Hindlimb muscle (tissue), 1 donor: ENCODE measurements at regions not wholly inside any gene's neighbourhood (a gene's known extent, or its start where the extent isn't known, plus 50 kb on each side); places are given as distances from the start of the nearest gene placed in this dataset.

Experiments
- DNase-seq: peaks from one replicate; pipeline ENCODE4 v3.0.0-alpha.2; 2013

DNA sequence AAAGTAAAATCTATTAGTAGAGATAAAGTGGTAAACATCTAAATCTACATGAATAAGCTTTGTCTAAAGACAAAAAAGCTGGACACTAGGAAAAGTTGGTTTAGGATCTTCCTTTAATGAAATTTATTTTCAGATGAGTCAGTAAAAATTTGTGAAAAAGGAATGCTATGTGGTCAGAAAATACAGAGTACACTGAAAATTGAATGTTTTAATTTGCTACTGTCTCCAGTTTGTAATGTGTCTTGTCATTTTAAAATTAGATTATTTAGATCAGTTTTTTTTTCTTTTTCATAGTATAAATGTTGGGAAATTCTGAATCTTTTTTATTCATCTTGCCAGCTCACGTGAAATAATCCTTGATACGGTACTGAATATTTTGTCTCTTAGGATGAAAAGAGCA lies 56.9 kb downstream of the SLITRK6 start:
- DNase-seq = no peak

DNA sequence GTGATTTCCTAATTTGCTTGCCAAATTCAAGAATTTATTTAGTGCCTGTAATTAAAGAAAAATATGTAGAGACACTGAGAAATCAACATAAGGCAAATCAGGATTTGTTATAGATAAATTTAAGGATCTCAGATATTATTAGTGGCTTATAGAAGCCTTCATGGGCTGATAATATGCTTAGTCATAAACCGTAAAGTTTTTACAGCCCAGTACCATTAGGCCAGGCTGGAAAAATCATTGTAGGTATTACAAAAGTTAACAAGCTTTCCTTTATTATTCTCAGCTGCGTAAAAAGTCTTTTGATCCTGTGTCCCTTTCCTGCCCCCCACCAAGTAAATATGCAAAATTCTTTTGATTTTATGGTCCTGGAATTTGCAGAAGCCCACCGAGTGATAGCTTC lies 58.2 kb downstream of the SLITRK6 start:
- DNase-seq = no peak

DNA sequence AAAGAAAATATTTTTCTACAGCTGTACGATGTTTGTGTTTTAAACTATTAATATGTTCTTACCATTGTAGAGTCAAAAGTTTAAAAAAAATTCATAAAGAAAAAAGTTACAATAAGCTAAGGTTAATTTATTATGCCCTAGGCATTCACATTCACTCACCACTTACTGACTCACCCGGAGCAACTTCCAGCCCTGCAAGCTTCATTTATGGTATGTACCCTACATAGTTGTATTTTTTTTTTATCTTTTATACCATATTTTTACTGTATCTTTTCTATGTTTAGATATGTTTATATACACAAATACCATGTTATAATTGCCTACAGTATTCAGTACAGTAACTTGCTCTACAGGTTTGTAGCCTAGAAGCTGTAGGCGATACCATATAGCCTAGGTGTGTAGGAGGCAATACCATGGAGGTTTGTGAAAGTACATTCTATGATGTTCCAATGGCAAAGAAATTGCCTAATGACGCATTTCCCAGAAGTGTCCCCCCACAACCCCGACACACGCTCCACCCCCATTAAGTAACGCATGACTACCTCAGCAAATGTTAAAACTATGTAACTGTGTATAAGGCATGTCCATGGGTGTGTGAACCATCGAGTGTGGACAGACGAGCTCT lies 60.4 kb downstream of the SLITRK6 start:
- DNase-seq = no peak

DNA sequence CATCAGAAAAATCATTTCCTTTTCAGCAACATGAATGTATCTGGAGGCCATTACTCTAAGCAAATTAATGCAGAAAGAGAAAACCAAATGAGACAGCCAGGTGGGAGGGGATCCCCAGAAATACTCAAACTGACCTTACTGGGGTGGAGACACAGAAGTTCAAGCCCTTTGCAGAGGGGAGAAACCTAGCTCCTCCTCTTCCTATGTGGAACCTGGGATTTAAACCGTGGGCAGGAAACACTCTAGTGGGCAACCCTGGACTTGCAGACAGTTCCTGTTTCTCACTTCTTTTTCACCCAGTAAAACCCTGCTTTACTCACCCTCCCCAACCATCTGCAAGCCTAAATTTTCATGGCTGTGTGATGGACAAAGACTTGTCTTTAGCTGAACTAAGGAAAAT lies 61.3 kb downstream of the SLITRK6 start:
- DNase-seq = no peak

DNA sequence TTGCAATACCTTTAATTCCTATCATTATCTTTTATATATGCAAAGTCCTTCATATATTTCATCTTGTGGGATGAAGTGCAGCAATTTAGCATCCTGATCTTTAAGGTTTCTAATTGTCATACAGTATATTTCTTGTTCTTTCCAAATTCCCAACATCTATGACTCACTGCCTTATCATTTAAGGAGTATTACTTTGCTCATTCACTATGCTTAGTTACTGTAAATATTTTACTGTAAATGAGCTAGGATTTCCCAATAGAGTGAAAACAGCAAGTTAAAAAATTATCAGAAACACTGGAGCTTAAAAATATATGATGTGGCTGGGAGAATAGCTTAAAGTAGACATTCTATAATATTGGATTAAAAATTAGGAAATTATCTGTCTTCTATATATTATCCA lies 69.9 kb downstream of the SLITRK6 start:
- DNase-seq = no peak

DNA sequence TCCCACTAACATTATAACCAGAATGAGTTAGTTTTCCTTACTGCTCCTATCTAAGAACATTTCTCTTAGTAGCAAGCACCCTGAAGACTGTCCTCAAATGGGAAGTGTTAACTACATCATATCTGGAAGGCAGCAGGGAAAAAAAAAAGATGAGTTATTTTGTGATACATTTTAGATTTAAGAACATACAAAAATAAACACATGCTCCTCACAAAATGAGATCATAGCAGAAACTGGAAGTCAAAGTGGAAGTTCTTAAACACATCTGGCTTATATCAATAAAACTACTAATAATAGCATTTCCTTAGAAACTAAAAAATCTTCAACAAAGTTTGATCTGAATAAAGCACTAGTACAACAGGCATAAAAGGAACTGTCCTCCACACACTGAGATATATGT lies 70.4 kb downstream of the SLITRK6 start:
- peak; percentile 29 for DNase-seq

DNA sequence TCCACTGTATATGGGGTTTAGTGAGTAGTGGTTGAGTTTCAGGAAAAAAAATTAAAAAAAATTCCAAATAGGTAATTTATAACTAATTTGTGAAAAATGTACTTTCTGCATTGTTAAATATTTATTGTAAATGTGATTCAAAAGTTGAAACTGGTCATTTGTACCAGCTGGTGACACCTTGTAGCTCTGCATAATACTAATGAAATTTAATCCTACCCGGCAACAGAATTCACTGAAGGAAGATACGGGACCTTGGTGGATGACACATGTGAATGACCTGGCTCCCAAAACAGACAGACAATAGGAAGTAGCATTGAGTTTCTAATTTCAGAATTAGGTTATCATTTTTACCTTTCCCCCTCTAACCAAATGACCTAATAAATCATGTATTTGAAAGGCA lies 73.8 kb downstream of the SLITRK6 start:
- no peak for DNase-seq

DNA sequence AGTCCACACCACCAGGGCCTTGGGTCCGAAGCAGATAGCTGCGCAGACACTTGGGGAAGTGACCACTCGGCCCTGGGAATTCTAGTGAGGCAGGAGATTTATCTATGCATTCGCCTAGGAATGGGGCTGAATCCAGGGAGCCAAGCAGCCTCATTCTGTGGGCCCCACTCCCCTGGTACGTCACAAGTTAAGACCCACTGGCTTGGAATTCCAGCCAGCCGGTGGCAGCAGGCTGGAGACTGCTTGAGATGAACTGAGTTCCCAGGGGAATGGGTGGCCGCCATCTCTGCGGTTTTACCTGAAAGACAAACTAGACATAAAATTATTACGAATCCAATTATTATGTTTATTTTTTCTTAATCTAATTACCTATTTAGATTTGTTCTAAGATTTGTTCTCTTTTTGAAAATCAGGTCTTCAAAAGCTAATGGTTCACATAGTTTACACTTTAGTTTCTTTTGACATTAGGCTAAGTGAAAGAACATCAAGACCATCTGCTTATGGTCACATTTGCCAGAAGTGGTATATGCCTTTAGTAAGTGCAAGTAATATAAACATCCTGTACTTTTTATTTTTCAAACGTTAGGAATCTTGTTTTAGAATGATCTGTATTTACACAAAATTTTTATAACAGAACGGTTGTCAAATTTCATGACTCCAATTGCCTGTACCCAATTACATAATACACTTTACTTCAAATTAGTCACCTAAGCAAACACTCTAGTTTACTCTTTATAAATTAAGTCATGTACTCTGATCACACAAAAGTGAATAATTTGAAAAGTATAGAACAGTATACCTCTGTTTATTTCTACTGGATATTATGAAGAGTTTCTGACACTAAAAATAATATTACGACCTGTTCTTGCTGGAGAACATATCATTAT lies 74.4 kb downstream of the SLITRK6 start:
- DNase-seq = no peak

DNA sequence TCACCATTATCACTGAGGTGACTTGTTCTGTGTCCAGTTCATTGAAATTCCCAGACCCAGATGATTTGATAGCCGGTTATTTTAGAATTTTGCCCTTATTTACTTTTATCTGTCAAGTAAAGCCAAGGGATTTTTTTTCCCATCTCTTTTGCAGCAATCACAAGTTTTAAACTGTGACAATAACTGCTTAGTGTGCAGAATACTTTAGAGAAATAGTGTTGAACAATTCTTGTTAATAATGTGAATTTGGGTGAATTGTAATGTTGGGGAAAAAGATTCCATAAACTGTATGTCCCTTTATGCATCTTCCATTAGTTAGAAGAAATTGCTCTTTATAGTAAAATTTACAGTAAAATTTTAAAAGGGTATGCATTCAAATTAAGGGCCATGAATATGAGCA lies 79.5 kb downstream of the SLITRK6 start:
- no peak for DNase-seq

DNA sequence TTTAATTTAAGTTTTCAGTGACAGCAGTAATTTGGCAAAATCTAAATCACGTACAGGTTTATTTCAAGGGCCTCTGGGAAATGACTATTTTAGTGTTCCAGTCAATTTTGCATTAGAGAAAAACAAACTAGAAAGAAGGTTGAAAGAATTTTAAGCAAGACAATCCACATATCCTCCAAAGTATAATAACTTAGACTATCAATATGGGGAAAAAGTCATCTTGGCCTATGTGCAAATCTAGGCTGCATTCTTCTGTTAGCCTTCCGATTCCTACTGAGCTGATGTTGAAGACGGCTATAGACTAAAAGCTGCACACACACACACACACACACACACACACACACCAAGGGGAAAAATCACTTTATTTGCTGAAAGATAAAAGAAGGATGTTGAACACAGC lies 81.3 kb downstream of the SLITRK6 start:
- DNase-seq = peak; percentile 38

DNA sequence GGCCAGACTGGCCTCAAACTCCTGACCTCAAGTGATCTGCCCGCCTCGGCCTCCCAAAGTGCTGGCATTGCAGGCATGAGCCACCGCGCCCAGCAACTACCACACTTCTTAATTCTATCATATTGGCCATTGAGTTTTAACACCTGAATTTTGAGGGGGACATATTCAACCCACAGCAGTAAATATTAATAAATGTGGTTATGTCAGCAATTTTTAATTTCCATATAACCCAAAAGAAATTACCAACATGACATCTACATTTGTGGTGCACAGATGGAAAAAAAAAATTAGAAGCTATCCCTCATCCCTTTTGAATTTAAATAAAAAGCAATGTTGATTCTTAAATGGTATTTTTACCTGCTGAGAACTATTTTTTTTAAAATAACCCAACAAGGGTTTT lies 88.7 kb downstream of the SLITRK6 start:
- DNase-seq = no peak

DNA sequence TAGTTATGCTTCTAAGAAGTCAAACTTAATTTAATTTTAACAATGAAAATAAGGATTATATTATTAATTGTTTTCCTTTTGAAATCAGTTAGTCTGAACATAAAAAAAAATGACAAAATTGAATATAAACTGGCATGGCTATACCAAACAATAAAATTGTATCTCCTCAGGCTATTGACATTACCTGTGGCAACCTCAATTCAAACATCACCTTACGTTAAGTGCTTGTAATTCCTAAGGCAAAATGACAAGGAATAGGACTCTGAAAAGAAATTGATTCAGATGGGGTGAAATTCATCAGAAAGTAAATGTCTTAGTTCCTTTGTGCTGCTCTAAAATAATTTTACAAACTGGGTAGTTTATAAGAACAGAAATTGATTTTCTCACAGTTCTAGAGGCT lies 89.5 kb downstream of the SLITRK6 start:
- DNase-seq = no peak

DNA sequence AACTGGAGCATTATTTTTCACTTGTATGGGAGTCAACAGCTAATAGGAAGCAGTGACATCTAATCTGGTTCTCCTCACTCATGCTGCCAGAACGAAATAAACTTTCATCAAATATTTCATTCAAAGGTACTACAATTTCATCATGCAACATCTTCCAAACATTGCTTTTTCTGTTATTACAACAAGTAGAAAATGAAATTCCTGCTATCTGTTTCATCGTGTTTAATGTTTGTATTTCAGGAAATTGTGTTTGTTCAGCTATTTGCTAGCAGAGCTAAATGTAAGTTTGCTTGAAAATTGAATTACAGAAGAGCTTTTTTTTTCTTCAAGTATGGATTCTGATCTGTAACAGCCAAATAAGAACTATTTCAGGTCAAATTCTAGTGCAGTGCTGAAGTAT lies 90.1 kb downstream of the SLITRK6 start:
- DNase-seq = no peak

DNA sequence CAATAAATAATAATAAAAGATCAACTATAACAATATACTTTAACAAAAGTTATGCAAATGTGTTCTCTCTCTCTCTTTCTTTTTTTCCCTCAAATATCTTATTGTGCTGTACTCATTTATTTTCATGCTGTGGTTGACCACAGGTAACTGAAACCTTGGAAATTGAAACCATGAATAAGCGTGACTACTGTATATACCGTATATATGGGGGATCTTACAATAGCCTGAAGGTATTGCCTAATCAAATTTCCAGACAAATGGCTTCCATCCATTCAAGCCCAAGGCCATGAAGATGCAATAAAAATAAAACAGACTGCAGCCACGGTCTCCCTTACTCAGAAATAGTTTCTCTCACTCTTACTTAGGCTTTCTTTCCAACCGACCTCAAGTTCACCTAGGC lies 98.3 kb downstream of the SLITRK6 start:
- no peak for DNase-seq

DNA sequence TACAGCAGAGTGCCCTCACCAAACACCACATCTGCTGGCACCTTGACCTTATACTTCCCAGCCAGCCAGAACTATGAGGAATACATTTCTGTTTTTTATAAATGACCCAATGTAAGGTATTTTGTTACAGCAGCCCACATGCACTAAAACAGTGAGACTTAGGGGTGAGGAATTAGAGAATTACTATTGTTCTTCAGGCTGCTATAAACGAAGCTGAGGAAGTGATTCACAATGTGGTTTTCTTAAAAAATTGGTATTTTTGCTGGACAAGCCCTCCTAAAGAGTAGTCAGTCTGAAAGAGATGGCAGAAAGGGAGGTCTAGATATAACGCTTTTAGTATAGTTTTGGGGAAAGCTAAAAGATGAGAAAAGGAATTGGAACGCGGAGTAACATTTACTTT lies 101.0 kb downstream of the SLITRK6 start:
- no peak for DNase-seq

DNA sequence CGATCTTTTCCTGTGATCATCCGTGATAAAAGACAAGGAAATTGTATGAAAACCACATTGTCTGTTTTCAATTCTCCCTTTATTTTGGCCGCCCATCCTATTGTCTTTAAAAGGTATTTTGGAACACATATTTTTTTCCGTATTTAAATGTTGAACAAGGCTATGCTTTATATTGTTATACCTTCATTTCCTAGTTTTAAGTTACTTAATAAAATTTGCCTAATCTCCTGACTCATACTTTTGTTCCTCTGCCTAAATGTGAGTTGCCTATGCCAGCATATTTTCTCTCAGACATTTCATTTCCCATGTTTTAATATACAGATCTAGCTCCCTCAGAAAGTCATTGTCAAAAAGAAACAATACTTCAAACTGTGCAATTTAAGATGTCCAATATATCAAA lies 104.2 kb downstream of the SLITRK6 start:
- no peak for DNase-seq

DNA sequence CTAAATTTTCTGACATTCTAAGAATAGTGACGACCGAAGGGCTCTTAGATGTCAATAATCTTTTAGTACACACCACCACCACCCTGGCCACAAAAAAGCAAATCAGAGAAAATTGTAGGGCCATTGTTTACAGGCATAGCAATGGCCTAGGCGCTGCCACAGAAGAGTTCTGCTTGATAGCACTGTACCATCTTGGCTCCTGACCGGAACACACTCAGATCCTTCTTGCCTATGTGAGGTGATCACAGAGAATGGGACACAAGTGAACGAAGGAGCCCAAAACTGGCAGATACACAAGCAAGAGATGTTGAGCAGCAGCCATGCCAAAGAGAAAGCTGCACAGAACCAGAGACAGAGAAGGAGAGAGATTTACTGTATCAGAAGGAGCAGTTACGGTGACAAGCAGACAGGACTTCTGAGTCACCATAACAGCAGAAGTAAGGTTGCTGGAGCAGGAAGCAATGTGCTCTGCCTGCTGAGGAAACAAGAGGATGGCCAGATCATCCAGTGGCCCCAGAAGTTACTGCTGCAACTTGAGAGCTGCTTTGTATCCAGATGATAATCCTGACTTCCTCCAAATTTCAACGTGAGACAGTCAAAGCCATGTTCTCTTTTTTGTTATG lies 105.2 kb downstream of the SLITRK6 start:
- DNase-seq = no peak

DNA sequence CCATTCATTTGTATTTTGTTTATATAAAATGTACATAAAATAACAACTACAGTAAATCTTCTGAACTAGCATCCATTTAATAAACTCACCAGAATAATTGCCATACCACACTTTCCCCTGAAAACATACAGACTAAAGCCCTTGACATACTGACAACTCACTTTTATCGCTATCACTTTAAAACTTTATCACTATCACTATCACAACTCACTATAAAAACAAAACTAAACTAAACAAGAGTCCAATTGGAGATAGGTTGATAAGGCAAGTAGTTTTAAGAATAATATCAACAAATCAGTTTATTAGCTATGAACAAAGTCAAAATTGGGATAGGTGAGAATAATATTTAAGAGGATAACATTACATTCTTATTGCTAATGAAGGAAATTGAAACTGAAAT lies 108.9 kb downstream of the SLITRK6 start:
- DNase-seq = no peak

DNA sequence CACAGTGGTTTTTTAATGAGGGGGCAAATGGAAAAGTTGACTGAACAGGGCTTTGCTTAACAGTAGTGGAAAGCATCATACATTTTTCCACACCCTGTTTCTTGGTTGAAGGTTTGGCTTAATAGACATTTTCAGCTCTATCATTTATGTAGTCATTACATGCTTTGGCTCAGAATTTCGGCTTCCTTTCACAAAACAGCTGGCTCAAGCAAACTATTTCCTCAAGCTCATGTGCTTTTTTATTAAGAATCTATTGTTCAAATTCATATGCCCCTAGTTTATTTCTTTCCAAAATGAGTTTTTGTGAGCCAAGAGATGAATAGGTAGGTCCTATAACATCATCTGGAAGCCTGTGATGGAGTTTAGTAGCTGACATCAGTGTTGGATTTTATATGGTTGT lies 113.8 kb downstream of the SLITRK6 start:
- DNase-seq = peak; percentile 51

DNA sequence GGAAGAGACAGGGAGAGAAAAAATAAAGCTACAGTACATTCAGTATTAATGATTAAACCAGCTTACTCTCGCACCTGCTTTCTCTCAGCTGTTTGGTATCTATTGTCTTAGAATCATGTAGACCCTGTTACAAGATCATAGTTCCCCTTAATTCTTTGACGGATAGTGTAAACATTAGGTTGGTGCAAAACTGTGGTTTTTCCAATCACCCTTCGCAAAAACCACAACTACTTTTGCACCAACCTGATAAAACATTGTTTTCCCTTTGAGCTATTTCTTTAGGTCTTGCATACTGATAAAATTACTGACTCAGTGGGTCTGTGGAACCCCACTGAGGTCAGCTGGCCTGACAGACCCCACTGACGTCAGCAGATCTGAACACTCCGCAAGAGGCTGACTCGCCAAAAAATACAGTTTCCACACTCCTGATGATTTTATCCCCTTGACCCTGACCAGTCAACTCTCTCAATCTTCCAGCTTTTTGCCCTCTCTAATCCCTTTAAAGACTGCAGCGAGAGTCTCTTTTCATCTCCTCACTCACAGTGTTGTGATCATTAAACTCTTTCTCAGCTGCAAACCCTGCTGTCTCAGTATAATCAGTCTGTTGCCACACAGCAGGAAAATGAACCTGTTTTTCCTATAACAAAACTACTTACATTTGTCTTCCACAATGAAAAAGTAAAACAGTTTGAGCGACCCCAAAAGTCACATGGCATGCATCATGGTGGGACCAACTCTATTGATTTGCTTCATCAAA lies 123.9 kb downstream of the SLITRK6 start:
- DNase-seq = no peak

DNA sequence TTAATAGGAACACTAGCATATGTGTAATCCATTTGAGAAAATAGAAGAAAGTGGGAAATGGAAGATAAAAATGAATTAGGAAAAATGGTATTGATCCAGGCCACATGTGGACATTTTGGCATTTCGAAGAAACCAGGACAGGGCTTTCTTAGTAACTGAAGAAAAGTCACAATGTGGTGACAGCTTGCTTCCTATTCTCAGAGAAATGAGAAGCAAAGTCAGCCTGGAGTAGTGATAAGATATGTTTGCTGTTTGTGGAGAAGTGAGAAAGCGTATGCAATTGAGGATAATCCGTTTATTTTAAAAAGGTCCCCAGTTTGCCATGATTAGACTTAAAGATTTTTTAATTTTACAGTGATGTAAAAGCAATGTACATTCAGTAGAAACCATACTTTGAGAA lies 127.9 kb downstream of the SLITRK6 start:
- no peak for DNase-seq

DNA sequence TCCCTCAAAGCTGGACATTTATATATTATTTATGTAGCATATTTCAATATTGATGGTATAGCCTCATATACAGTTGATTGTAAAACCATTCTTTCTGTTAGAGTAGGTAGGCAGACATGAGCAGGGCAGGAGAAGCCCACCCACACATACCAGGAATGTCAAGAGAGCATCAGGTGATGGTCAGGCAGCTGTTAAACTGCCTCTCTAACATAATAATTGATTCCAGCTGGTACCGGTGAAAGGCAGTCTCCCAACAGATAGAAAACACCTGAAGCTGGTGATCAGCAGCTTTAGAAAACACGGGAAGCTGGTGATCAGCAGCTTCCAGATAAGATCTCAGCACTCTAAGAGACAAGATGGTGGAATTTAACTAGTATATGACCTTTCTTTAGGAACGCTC lies 132.9 kb downstream of the SLITRK6 start:
- DNase-seq = no peak

DNA sequence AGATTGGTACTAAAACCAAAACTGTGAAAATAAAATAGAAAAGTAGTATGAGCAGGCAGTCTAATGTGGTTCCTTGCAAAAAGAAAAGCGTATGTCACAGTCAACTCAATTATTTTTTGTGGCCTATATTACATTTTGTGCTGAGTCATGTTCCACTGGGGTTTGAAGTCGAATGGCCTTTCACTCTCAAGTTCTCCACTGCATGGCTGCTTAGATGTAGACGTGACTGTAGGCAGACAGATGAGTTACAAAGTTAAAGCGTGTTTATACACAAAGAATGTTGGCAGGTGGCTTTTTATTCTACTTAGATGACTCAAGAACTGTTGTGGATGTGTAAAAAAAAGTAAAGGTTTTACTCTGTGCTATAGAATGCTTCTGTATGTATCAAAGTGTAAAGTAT lies 133.9 kb downstream of the SLITRK6 start:
- no peak for DNase-seq
